Esophagus squamous epithelium (tissue), 4 donors: ENCODE measurements at regions not wholly inside any gene's neighbourhood (a gene's known extent, or its start where the extent isn't known, plus 50 kb on each side); places are given as distances from the start of the nearest gene placed in this dataset.

Experiments used
- CTCF ChIP-seq, 6 experiments: fragments of 450-650 bp in 4 of 6; fragments of 200-600 bp in 2 of 6; sonication (generic) in 2 of 6; IDR thresholded peaks; one replicate each; pipeline ENCODE4 v1.5.1; 2016 to 2019; ENCODE audit warnings: antibody characterized with exemption in 6 of 6, mild to moderate bottlenecking in 4 of 6, moderate library complexity in 4 of 6
- POLR2A ChIP-seq, 4 donors: fragments of 450-650 bp; IDR thresholded peaks; one replicate each; pipeline ENCODE4 v1.6.1; 2017; ENCODE audit warnings: antibody characterized with exemption in 4 of 4, mild to moderate bottlenecking in 4 of 4, moderate library complexity in 3 of 4

GRCh38 chr2:183803596-183803995 is 679.4 kb downstream of the NUP35 start:
- TF ChIP-seq CTCF (IDR thresholded peaks at IDR 0.05) (no peak), POLR2A (IDR thresholded peaks at IDR 0.05) (no peak)
